ENCODE measurements at regions not wholly inside any gene's neighbourhood (a gene's known extent, or its start where the extent isn't known, plus 50 kb on each side); places are given as distances from the start of the nearest gene placed in this dataset.

DNA sequence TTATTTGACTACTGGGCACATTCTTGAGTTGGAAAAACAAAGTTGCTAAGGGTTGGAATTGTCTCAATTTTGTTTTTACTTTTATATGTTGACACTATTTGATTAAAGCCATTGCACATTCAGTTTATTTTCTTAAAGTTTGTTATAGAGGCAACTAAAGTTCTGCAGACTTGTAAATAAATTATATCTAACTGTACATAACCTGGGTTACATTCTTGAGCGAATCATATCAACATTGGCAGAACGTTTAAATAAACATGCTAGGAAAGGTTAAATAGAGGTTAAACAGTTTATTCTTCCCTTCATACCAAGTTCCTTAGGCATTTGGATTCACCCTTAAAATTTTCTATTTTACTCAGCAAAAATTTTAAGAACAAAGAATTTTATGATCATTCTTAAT lies 74.5 kb downstream of the UCHL1 start:
- Histone ChIP-seq H2BK120ac (ENCODE audit: low read depth, low read length, poor library complexity, severe bottlenecking) (no peak overlapping the region), H4K8ac (replicated peaks; ENCODE audit: insufficient read length, low read depth, low read length) (no peak overlapping the region), H3T11ph (ENCODE audit: low read length) (no peak overlapping the region), H2AK5ac (ENCODE audit: insufficient read length, low read length) (no peak overlapping the region), H3K56ac (ENCODE audit: insufficient read length, low read depth, low read length) (no peak overlapping the region), H3K27ac (ENCODE audit: insufficient read length, low read depth, low read length) (no peak overlapping the region), H3K14ac (ENCODE audit: insufficient read depth, low read length) (no peak overlapping the region), H3K79me2 (ENCODE audit: insufficient read depth, low read length) (no peaks in the 10 kb centered on the region), H3K23me2 (ENCODE audit: insufficient read length, low read depth, low read length, poor library complexity, severe bottlenecking) (no peaks in the 10 kb centered on the region), H3K4ac (ENCODE audit: low read depth, low read length) (no peak overlapping the region), H2BK15ac (ENCODE audit: low read depth, low read length) (no peak overlapping the region), H2BK12ac (ENCODE audit: insufficient read length, low read depth, low read length) (no peak overlapping the region), H3K4me1 (ENCODE audit: insufficient read depth, low read length) (peaks cover 3% of the 10 kb centered on the region; the same call in 1 of the 2 replicates), H3K27me3 (ENCODE audit: insufficient read depth, low read length) (no peaks in the 10 kb centered on the region), H4K20me1 (ENCODE audit: control insufficient read depth, insufficient read depth, insufficient read length) (no peaks in the 10 kb centered on the region), H2BK5ac (ENCODE audit: insufficient read length, low read length) (no peak overlapping the region), H3K9ac (ENCODE audit: extremely low read depth, insufficient read length, low read length) (no peak overlapping the region), H2AFZ (ENCODE audit: low read length) (no peak overlapping the region), H3K9me3 (ENCODE audit: control insufficient read depth, low read depth, low read length) (no peaks in the 10 kb centered on the region), H2BK20ac (ENCODE audit: low read depth, low read length, poor library complexity, severe bottlenecking) (no peak overlapping the region), H3K79me1 (ENCODE audit: insufficient read depth, low read depth, low read length, poor library complexity, severe bottlenecking) (no peaks in the 10 kb centered on the region), H4K91ac (ENCODE audit: insufficient read length, low read depth, low read length) (no peak overlapping the region), H3K18ac (ENCODE audit: insufficient read length, low read depth, low read length) (no peak overlapping the region), H3K4me2 (ENCODE audit: insufficient read depth, insufficient read length, low read length) (no peak overlapping the region), H3K23ac (ENCODE audit: insufficient read length, low read depth, low read length) (no peak overlapping the region), H4K5ac (ENCODE audit: insufficient read length, low read depth, low read length) (no peak overlapping the region)
- no peak overlapping the region for H3K4me3 Mint-ChIP-seq
- WGBS (ENCODE audit: extremely low coverage, insufficient read length, low lambda C conversion rate), result no CpG with 5 or more reads among the region's 2 CpGs
- no peak overlapping the region for H3K27ac Mint-ChIP-seq
- DNase-seq, result no peak
- H3K4me1 Mint-ChIP-seq, result peaks cover 22 to 33% of the 10 kb centered on the region in 2 experiments
- peaks cover 0 to 4% (median 0%) of the 10 kb centered on the region in 3 experiments; a peak in 1 of 7 replicates for H3K36me3 Mint-ChIP-seq (ENCODE audit: insufficient read depth in 1 of 3, low read depth in 3 of 3)
- TF ChIP-seq, protein P1, sequence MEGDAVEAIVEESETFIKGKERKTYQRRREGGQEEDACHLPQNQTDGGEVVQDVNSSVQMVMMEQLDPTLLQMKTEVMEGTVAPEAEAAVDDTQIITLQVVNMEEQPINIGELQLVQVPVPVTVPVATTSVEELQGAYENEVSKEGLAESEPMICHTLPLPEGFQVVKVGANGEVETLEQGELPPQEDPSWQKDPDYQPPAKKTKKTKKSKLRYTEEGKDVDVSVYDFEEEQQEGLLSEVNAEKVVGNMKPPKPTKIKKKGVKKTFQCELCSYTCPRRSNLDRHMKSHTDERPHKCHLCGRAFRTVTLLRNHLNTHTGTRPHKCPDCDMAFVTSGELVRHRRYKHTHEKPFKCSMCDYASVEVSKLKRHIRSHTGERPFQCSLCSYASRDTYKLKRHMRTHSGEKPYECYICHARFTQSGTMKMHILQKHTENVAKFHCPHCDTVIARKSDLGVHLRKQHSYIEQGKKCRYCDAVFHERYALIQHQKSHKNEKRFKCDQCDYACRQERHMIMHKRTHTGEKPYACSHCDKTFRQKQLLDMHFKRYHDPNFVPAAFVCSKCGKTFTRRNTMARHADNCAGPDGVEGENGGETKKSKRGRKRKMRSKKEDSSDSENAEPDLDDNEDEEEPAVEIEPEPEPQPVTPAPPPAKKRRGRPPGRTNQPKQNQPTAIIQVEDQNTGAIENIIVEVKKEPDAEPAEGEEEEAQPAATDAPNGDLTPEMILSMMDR (conservative IDR thresholded peaks at IDR 0.05), result no peak
- H3K9me3 Mint-ChIP-seq, result peaks cover 0 to 3% of the 10 kb centered on the region in 2 experiments; a peak in 1 of 5 replicates
- H3K27me3 Mint-ChIP-seq (ENCODE audit: low read depth), result no peaks in the 10 kb centered on the region
